ENCODE measurements at regions not wholly inside any gene's neighbourhood (a gene's known extent, or its start where the extent isn't known, plus 50 kb on each side); places are given as distances from the start of the nearest gene placed in this dataset.

- H3K4me3 ChIP-seq: no peak overlapping the region
- no peak overlapping the region for H3K27ac ChIP-seq
- 87% methylated on average over 2 of the region's 2 CpGs for WGBS
- no peaks in the 10 kb centered on the region for H3K9me3 ChIP-seq
- H3K4me1 ChIP-seq (replicated peaks): no peaks in the 10 kb centered on the region
- no peak for DNase-seq (ENCODE audit: low spot score)
- H3K27me3 ChIP-seq (replicated peaks; ENCODE audit: insufficient read depth): no peaks in the 10 kb centered on the region
- intact Hi-C loops (cut with DNase I): no loop called here
- H3K36me3 ChIP-seq: no peaks in the 10 kb centered on the region
- TF ChIP-seq, protein P1, sequence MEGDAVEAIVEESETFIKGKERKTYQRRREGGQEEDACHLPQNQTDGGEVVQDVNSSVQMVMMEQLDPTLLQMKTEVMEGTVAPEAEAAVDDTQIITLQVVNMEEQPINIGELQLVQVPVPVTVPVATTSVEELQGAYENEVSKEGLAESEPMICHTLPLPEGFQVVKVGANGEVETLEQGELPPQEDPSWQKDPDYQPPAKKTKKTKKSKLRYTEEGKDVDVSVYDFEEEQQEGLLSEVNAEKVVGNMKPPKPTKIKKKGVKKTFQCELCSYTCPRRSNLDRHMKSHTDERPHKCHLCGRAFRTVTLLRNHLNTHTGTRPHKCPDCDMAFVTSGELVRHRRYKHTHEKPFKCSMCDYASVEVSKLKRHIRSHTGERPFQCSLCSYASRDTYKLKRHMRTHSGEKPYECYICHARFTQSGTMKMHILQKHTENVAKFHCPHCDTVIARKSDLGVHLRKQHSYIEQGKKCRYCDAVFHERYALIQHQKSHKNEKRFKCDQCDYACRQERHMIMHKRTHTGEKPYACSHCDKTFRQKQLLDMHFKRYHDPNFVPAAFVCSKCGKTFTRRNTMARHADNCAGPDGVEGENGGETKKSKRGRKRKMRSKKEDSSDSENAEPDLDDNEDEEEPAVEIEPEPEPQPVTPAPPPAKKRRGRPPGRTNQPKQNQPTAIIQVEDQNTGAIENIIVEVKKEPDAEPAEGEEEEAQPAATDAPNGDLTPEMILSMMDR (IDR thresholded peaks at IDR 0.05): no peak
- TF ChIP-seq POLR2AphosphoS5 (IDR thresholded peaks at IDR 0.05): no peak
These were observed 234.5 kb upstream of the MAP3K1 start for GRCh38 chr5:56580864-56581263.

DNA sequence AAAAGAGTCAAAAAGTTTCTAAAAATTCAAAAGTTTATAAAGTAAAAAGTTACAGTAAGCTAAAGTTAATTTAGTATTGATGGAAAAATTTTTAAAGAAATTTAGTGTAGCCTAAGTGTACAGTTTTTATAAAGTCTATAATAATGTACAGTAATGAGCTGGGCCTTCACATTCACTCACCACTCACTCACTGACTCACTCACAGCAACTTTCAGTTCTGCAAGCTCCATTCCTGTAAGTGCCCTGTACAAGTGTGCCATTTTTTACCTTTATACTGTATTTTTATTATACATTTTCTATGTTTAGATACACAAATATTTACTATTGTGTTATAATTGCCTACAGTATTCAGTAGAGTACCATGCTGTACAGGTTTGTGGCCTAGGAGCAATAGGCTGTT, 239.5 kb upstream of the MAP3K1 start:
- H3K27me3 ChIP-seq (replicated peaks; ENCODE audit: insufficient read depth): no peaks in the 10 kb centered on the region
- DNase-seq (ENCODE audit: low spot score): no peak
- no peaks in the 10 kb centered on the region for H3K4me1 ChIP-seq (replicated peaks)
- no peak for TF ChIP-seq POLR2A (IDR thresholded peaks at IDR 0.05)
- TF ChIP-seq, protein P1 (IDR thresholded peaks at IDR 0.05): no peak
- TF ChIP-seq POLR2AphosphoS5 (IDR thresholded peaks at IDR 0.05): no peak
- H3K36me3 ChIP-seq: no peaks in the 10 kb centered on the region
- H3K9me3 ChIP-seq: no peaks in the 10 kb centered on the region
- no peak overlapping the region for H3K4me3 ChIP-seq
- no peak overlapping the region for H3K27ac ChIP-seq
- intact Hi-C loops (cut with DNase I): no loop called here

GRCh38 chr5:56574778-56575177, 240.6 kb upstream of the MAP3K1 start:
- no peaks in the 10 kb centered on the region for H3K36me3 ChIP-seq
- H3K4me1 ChIP-seq (replicated peaks): no peaks in the 10 kb centered on the region
- intact Hi-C loops (cut with DNase I): no loop called here
- 97% methylated on average over 1 of the region's 1 CpG for WGBS
- no peak overlapping the region for H3K4me3 ChIP-seq
- H3K27ac ChIP-seq: no peak overlapping the region
- no peaks in the 10 kb centered on the region for H3K9me3 ChIP-seq
- no peak for DNase-seq (ENCODE audit: low spot score)
- H3K27me3 ChIP-seq (replicated peaks; ENCODE audit: insufficient read depth): no peaks in the 10 kb centered on the region
- no peak for TF ChIP-seq POLR2A (IDR thresholded peaks at IDR 0.05)
- TF ChIP-seq POLR2AphosphoS5 (IDR thresholded peaks at IDR 0.05): no peak
- TF ChIP-seq, protein P1 (IDR thresholded peaks at IDR 0.05): no peak

- H3K4me1 ChIP-seq (replicated peaks): no peaks in the 10 kb centered on the region
- no peak for DNase-seq (ENCODE audit: low spot score)
- 21% methylated on average over 1 of the region's 1 CpG for WGBS
- no peaks in the 10 kb centered on the region for H3K9me3 ChIP-seq
- no peak for TF ChIP-seq POLR2A (IDR thresholded peaks at IDR 0.05)
- TF ChIP-seq, protein P1 (IDR thresholded peaks at IDR 0.05): no peak
- no peak overlapping the region for H3K4me3 ChIP-seq
- intact Hi-C loops (cut with DNase I): no loop called here
- no peaks in the 10 kb centered on the region for H3K27me3 ChIP-seq (replicated peaks; ENCODE audit: insufficient read depth)
- H3K27ac ChIP-seq: no peak overlapping the region
- H3K36me3 ChIP-seq: no peaks in the 10 kb centered on the region
These were observed 245.8 kb upstream of the MAP3K1 start for GRCh38 chr5:56569566-56569965.

DNA sequence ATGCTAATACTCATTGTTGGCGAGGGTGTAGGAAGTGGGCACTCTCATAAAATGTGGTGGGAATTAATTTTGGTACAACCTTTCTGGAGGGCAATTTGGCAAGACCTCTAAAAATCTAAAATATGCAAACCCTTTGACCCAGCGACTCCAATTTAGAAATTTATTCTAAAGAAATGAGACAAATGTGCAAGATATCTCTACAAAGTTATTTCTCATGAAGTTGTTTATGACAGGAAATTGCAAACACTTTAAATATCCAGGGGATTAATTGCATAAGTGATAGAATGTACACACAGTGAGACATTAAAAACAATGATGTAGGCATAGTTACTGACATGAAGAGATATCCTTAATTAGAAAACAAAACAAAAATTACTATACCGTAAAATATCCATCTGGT, 246.3 kb upstream of the MAP3K1 start:
- Histone ChIP-seq H3K27ac (no peak overlapping the region), H3K9me3 (no peaks in the 10 kb centered on the region), H3K4me3 (no peak overlapping the region), H3K36me3 (no peaks in the 10 kb centered on the region), H3K27me3 (replicated peaks; ENCODE audit: insufficient read depth) (no peaks in the 10 kb centered on the region), H3K4me1 (replicated peaks) (no peaks in the 10 kb centered on the region)
- TF ChIP-seq, protein P1 (IDR thresholded peaks at IDR 0.05): no peak
- TF ChIP-seq POLR2A (IDR thresholded peaks at IDR 0.05): no peak
- no peak for TF ChIP-seq POLR2AphosphoS5 (IDR thresholded peaks at IDR 0.05)
- 40% methylated on average over 3 of the region's 3 CpGs for WGBS
- intact Hi-C loops (cut with DNase I): no loop called here
- no peak for DNase-seq (ENCODE audit: low spot score)

Data from prostate gland (tissue), 2 donors.